GM13976 (cell line): ENCODE measurements at regions not wholly inside any gene's neighbourhood (a gene's known extent, or its start where the extent isn't known, plus 50 kb on each side); places are given as distances from the start of the nearest gene placed in this dataset.

Experiments
- DNase-seq: peaks from one replicate; pipeline ENCODE4 v3.0.0; 2012; ENCODE audit warnings: low spot score
- CTCF ChIP-seq: IDR thresholded peaks from 2 replicates; pipeline ENCODE4 v1.5.1; 2012; ENCODE audit warnings: borderline replicate concordance, mild to moderate bottlenecking; ENCODE audit not compliant: insufficient read depth; ENCODE audit errors: extremely low read depth, missing control alignments, control extremely low read depth
- in situ Hi-C: fragments of 300-500 bp; cut with MboI; formaldehyde crosslinking; loops from one replicate; pipeline ENCODE4 v1.12.0; 2022; ENCODE audit warnings: low sequenced_read_pairs, mixed read lengths, inconsistent platforms; ENCODE audit not compliant: unreplicated experiment

DNA sequence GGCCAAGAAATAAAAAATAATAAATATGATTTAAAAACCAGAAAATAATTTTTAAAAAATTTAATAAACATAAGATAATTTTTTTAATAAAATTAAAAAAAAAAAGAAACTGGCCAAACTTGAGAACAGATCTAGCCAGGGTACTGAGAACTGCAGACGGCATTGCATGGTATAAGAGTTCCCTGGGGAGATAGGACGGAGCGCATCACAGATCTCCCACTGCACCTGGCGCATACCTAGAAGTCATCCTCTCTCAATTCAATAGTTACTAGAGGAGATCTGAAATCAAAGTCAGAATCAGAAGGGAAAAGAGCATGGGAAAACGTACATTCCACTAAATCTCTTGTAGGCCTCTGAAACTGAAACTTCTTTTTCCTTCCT, 58.9 kb upstream of the BCL2L14 start:
- peak; percentile 49 for DNase-seq
- TF ChIP-seq CTCF: no peak
- in situ Hi-C loops: no loop called here

DNA sequence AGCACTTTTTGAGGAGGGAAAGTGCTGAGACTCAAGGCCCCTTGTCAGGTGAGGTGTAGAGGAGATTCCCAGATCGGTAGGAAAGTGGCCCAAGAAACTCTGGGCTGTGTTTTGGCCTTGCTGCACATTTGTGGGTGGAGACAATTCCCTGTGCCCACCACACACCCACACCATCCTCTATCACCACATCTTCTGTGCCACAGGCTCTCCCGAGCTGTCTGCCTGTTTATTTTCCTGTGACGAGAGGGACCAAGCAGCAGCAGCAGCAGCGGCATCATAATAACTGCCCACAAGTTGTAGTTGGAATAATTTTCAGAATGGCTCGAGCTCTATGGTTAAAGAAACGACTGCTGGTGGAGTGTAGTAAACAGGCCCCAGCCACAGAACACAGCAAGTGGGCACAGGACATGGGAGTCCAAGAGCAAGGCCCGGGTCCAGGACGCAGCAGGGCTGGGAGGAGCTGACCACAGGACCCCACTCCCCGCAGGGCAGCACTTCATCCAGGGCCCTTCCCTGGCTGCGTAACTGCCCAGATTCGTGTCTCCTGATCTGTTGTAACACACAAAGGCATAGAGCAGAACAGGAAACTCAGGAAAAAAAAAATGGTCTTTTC, 55.6 kb upstream of the BCL2L14 start:
- DNase-seq: no peak
- in situ Hi-C loops: no loop called here
- no peak for TF ChIP-seq CTCF

DNA sequence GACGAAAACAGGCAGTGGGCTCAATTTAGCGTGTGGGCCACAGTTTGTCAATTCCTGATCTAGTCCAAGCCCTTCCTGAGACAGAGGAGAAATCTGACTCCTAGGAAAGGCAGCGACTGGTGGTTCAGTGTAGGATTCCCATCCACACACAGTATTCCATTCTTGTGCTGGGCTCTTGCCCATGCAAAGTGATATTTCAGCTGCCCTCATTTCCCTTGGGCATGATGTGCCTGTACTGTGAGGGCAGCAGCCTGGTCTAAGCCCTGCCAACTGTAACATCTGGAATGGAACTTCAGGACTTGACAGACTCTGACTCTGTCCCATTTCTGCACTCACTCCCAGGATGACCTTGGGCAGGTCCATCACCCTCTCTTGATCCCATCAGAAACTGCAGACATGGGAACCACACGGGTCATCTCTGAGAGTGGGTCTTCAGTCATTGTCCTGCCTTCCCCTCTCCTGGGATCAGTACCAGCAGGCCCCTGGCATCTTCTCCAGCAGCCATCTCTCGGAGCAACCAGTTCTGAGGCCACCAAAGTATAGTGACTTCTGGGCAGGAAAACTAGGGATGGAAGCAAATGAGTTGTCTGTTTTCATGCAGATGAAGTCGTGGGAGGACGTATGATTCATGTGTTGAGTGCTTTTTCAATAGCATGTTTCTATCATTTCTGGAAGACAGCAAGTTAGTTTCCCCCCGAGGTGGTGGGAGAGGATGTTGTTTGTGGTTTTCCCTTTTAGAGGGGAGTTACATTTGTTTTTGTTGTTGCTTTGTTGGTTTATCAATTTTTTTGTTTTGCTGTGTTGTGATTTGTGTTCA, 54.2 kb upstream of the BCL2L14 start:
- no peak for TF ChIP-seq CTCF
- in situ Hi-C loops: no loop called here
- no peak for DNase-seq

DNA sequence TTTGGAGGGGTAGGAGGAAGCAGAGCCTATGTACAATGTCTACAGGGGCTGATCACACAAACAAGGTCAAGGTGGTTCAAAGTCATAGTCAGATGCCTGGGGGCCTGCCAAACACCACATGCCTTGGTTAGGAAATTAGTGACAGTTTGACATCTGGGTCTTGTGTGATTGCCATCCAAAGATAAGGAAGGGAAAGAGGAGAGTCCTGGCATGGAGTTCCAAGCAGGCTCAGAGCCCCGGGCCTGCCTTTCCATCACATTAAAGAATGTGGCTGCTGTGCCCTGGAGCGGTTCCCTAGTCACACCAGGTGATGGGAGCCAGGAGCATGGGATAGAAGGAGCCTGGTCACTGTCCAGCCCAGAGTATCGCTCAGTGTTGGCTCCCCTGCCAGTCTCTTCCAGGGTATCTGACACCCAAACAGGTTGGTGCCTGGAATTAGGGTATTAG, 53.6 kb upstream of the BCL2L14 start:
- in situ Hi-C loops: no loop called here
- TF ChIP-seq CTCF: no peak
- no peak for DNase-seq

DNA sequence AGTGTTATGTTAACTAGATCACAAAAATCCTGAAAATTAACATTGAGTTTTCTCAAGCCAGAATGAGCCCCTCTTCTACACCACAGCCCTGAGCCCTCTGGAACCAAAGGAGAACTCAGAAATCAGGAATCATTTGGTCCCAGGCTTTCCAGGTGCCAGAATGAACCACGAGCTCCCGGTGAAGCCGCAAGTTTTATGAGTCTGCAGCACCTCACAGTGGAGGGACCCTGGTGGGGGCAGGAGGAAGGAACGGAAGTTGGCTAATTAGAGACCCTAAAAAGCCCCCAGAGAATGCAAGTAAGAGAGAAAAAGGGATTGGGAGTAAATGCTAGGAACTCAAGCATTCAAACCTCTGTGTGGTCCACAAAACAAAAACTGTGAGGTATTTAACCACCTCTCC, 52.9 kb upstream of the BCL2L14 start:
- no peak for TF ChIP-seq CTCF
- no peak for DNase-seq
- in situ Hi-C loops: no loop called here

GRCh38 chr12:12018454-12018853, 52.3 kb upstream of the BCL2L14 start:
- TF ChIP-seq CTCF: no peak
- in situ Hi-C loops: no loop called here
- no peak for DNase-seq
